AG04450 (cell line): ENCODE measurements at regions not wholly inside any gene's neighbourhood (a gene's known extent, or its start where the extent isn't known, plus 50 kb on each side); places are given as distances from the start of the nearest gene placed in this dataset.

ENCODE experiments used
- CTCF ChIA-PET: fragments of 300-600, 350-600 bp; formaldehyde crosslinking; extraction: SDS; loops from one replicate; lab custom pipeline; 2022; ENCODE audit warnings: antibody characterized with exemption, inconsistent platforms; lab: Charles Lee
- POLR2A ChIA-PET: fragments of 350-600 bp; formaldehyde crosslinking; extraction: SDS; loops from one replicate; lab custom pipeline; 2021; ENCODE audit warnings: antibody characterized with exemption, inconsistent platforms; lab: Yijun Ruan, JAX
- DNase-seq: peaks from one replicate; pipeline ENCODE4 v3.0.0-alpha.2; 2011; ENCODE audit warnings: low read depth, low spot score
- H3K27ac ChIP-seq: one replicate; pipeline ENCODE4 v1.5.1; 2012; ENCODE audit warnings: low read depth, low read length, control low read depth
- H3K27me3 ChIP-seq: one replicate; pipeline ENCODE4 v1.6.0; 2012; ENCODE audit warnings: low read length; ENCODE audit not compliant: control insufficient read depth, insufficient read depth
- H3K4me3 ChIP-seq: 2 replicates; pipeline ENCODE4 v1.5.1; 2011; ENCODE audit warnings: mild to moderate bottlenecking, low read depth, low read length, control low read depth
- H3K9me3 ChIP-seq: 2 replicates; pipeline ENCODE4 v1.5.1; 2012; ENCODE audit warnings: low read length; ENCODE audit not compliant: control insufficient read depth, insufficient read depth
- TF ChIP-seq, protein P1 (sequence below): IDR thresholded peaks from 2 replicates; pipeline ENCODE4 v1.5.1; 2011; ENCODE audit warnings: low read depth, low read length, control low read depth, inconsistent platforms

GRCh38 chr1:22339237-22339636 lies 112.4 kb upstream of the ZBTB40 start:
- no peak overlapping the region for H3K27ac ChIP-seq
- CTCF ChIA-PET, result no interaction called here

DNA sequence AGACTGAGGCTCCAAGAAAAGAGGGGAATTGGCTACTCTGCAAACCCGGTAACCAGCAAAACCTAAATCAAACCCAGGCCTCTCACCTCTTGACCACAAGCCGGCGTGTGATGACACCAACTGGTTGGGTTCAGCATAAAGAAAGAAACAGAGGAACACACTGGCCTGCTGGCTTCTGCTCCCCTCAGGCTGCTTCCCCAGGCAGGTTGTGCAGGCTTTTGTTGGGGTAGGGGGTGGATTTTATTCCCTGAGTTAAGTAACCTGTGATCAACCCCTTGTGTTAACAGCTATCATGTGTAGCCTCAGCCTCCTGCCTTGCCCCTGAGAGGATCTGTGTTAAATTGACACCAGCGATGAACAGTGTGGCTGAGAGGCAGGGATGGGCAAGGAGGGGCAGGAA lies 111.6 kb upstream of the ZBTB40 start:
- TF ChIP-seq, protein P1, sequence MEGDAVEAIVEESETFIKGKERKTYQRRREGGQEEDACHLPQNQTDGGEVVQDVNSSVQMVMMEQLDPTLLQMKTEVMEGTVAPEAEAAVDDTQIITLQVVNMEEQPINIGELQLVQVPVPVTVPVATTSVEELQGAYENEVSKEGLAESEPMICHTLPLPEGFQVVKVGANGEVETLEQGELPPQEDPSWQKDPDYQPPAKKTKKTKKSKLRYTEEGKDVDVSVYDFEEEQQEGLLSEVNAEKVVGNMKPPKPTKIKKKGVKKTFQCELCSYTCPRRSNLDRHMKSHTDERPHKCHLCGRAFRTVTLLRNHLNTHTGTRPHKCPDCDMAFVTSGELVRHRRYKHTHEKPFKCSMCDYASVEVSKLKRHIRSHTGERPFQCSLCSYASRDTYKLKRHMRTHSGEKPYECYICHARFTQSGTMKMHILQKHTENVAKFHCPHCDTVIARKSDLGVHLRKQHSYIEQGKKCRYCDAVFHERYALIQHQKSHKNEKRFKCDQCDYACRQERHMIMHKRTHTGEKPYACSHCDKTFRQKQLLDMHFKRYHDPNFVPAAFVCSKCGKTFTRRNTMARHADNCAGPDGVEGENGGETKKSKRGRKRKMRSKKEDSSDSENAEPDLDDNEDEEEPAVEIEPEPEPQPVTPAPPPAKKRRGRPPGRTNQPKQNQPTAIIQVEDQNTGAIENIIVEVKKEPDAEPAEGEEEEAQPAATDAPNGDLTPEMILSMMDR, result no peak
- ChIA-PET CTCF (interaction anchor here (0.6 kb wide), 1 partner anchor 343 kb away, joined by 7 read pairs; no protein-coding TSS in a partner anchor), POLR2A (no interaction called here)
- H3K9me3 ChIP-seq, result peaks cover 4% of the 10 kb centered on the region; the same call in 1 of the 2 replicates
- H3K4me3 ChIP-seq, result no peak overlapping the region
- H3K27ac ChIP-seq, result no peak overlapping the region
- DNase-seq, result no peak
- peaks cover 57% of the 10 kb centered on the region for H3K27me3 ChIP-seq

More at GRCh38 chr1:22339237-22339636, 112.4 kb upstream of the ZBTB40 start:
- DNase-seq, result no peak
- peaks cover 4% of the 10 kb centered on the region; the same call in 1 of the 2 replicates for H3K9me3 ChIP-seq
- TF ChIP-seq, protein P1, result no peak
- peaks cover 52% of the 10 kb centered on the region for H3K27me3 ChIP-seq
- no peak overlapping the region for H3K4me3 ChIP-seq
- POLR2A ChIA-PET, result no interaction called here

- Histone ChIP-seq H3K27me3 (peaks cover 63% of the 10 kb centered on the region), H3K9me3 (no peaks in the 10 kb centered on the region; the same call in 1 of the 2 replicates), H3K4me3 (no peak overlapping the region), H3K27ac (no peak overlapping the region)
- CTCF ChIA-PET, result interaction anchor here (0.6 kb wide), 1 partner anchor 344 kb away, joined by 7 read pairs; no protein-coding TSS in a partner anchor
- POLR2A ChIA-PET, result no interaction called here
- DNase-seq, result no peak
- TF ChIP-seq, protein P1, result no peak
Observed at GRCh38 chr1:22340873-22341272, 110.8 kb upstream of the ZBTB40 start.

GRCh38 chr1:22341791-22342605 lies 109.7 kb upstream of the ZBTB40 start:
- ChIA-PET CTCF (no interaction called here), POLR2A (no interaction called here)
- H3K4me3 ChIP-seq, result no peak overlapping the region
- TF ChIP-seq, protein P1, result no peak
- no peaks in the 10 kb centered on the region; the same call in 1 of the 2 replicates for H3K9me3 ChIP-seq
- H3K27ac ChIP-seq, result no peak overlapping the region
- no peak for DNase-seq
- peaks cover 63% of the 10 kb centered on the region for H3K27me3 ChIP-seq

DNA sequence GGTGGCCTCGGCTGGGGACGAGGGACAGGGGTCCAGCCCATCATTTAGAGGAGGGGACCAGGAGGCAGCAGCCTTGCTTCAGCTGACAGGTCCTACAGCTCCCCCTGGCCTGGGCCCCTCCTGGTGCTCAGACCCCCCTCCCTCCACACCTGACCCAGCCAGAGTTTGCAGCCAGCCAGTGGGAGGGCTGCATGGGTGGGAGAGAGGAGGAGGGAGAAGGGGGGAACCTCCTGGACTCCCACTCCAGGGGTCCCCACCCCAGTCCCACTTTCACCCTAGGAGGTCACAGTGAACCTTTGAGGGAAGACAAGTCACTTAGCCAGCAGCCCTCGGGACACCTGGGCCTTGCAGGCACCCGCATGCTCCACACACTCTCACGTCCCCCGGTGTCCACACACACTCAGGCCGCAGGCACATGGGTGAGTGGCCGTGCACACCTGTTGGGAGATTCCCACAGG lies 108.9 kb upstream of the ZBTB40 start:
- TF ChIP-seq, protein P1, result no peak
- ChIA-PET POLR2A (no interaction called here), CTCF (no interaction called here)
- peaks cover 63% of the 10 kb centered on the region for H3K27me3 ChIP-seq
- H3K27ac ChIP-seq, result no peak overlapping the region
- no peak overlapping the region for H3K4me3 ChIP-seq
- no peaks in the 10 kb centered on the region; the same call in 1 of the 2 replicates for H3K9me3 ChIP-seq
- no peak for DNase-seq
